ENCODE measurements at regions not wholly inside any gene's neighbourhood (a gene's known extent, or its start where the extent isn't known, plus 50 kb on each side); places are given as distances from the start of the nearest gene placed in this dataset.
"Not testable (repeated sequence)": the region's sequence is repeated elsewhere in the genome, so short reads cannot be mapped to it uniquely, and the experiment has no call there.

GRCh38 chr1:99361406-99361805 is 97.1 kb downstream of the PLPPR4 start:
- Mint-ChIP-seq H3K36me3 (no peaks in the 10 kb centered on the region), H3K9me3 (no peaks in the 10 kb centered on the region), H3K27me3 (no peaks in the 10 kb centered on the region)

DNA sequence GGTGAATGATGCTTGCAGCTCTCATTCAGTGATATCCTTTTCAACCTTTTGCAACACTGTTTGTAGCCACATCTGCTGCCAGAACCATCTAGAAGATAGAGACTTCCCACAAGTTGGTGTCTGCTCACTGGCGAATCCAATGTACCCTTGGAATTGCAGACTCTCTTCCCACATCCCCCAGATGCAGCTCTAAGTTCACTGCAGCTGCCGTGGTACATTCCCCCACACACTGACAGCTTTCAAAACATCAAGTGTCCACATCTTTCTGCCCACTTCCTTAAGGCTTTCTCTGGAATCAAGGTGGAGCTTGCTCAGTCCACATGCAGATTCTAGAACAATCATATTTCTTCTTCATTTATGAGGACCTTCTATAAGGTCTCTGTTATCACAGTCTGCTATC is 99.2 kb downstream of the PLPPR4 start:
- CTCF ChIA-PET: no interaction called here
- H3K9me3 Mint-ChIP-seq: no peaks in the 10 kb centered on the region
- H3K4me3 Mint-ChIP-seq: no peak overlapping the region
- DNase-seq: no peak
- H3K36me3 Mint-ChIP-seq: no peaks in the 10 kb centered on the region
- no peaks in the 10 kb centered on the region for H3K4me1 Mint-ChIP-seq
- no peaks in the 10 kb centered on the region for H3K27me3 Mint-ChIP-seq
- no peak overlapping the region for H3K27ac Mint-ChIP-seq

More at GRCh38 chr1:99361406-99361805, 97.1 kb downstream of the PLPPR4 start:
- H3K4me3 Mint-ChIP-seq: no peak overlapping the region
- H3K4me1 Mint-ChIP-seq: no peaks in the 10 kb centered on the region
- no peak for DNase-seq
- CTCF ChIA-PET: no interaction called here
- H3K27ac Mint-ChIP-seq: no peak overlapping the region

GRCh38 chr1:99365141-99365540 is 100.8 kb downstream of the PLPPR4 start:
- Mint-ChIP-seq H3K4me1 (no peaks in the 10 kb centered on the region), H3K9me3 (no peaks in the 10 kb centered on the region), H3K27me3 (peaks cover 6% of the 10 kb centered on the region), H3K4me3 (no peak overlapping the region), H3K27ac (no peak overlapping the region), H3K36me3 (no peaks in the 10 kb centered on the region)
- DNase-seq: no peak
- CTCF ChIA-PET: interaction anchor here (1.0 kb wide), 1 partner anchor 184 kb away, joined by 4 read pairs; no protein-coding TSS in a partner anchor

DNA sequence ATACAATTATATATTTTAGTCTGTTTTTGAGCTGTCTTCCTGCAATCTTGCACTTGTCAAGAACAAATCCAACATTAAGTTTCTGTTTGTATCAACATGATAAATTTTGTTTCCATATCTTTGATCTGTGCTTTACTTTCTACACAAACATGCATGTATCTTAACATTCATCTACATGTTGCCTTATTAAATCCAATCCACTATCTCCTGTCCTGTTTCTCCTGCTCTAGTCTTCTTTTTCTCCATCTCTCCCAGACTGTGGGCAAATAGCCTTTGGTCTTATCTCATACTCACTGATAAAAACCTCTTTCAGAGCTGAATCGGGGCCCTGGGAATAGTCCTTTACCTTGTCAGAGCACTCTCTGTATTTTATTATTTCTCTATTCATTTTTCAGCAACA is 101.3 kb downstream of the PLPPR4 start:
- Mint-ChIP-seq H3K4me1 (no peaks in the 10 kb centered on the region), H3K9me3 (no peaks in the 10 kb centered on the region), H3K27me3 (peaks cover 6% of the 10 kb centered on the region), H3K4me3 (no peak overlapping the region), H3K27ac (no peak overlapping the region), H3K36me3 (no peaks in the 10 kb centered on the region)
- CTCF ChIA-PET: interaction anchor here (1.0 kb wide), 1 partner anchor 185 kb away, joined by 4 read pairs; no protein-coding TSS in a partner anchor
- DNase-seq: no peak

GRCh38 chr1:99369154-99369553 is 104.9 kb downstream of the PLPPR4 start:
- Mint-ChIP-seq H3K27me3 (peaks cover 6% of the 10 kb centered on the region), H3K36me3 (no peaks in the 10 kb centered on the region), H3K27ac (no peak overlapping the region), H3K9me3 (no peaks in the 10 kb centered on the region), H3K4me3 (no peak overlapping the region), H3K4me1 (no peaks in the 10 kb centered on the region)
- DNase-seq: no peak
- CTCF ChIA-PET: no interaction called here

- DNase-seq: no peak
- Mint-ChIP-seq H3K27ac (no peak overlapping the region), H3K4me1 (no peaks in the 10 kb centered on the region), H3K27me3 (peaks cover 6% of the 10 kb centered on the region), H3K4me3 (no peak overlapping the region), H3K36me3 (no peaks in the 10 kb centered on the region), H3K9me3 (no peaks in the 10 kb centered on the region)
- CTCF ChIA-PET: no interaction called here
Observed at GRCh38 chr1:99370476-99370875, 106.2 kb downstream of the PLPPR4 start.

DNA sequence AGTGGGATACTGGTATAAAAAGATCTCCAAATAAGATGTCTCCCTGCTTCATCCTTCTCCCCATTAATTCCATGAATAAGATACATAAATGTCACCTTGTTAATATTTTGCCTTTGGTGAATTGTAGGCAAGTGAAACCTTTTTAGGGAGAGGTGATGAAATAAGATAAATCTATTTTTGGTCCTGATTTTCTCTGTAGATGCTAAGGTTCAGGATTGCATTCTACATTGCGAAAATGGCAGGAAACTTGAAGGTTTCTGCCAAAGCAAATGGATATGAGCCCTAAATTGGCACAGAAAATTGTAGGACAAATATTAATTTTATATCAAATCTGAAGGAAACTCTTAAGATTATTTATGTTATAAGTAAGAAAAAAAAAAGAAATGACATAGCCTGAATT is 107.1 kb downstream of the PLPPR4 start:
- H3K4me3 Mint-ChIP-seq: no peak overlapping the region
- no peaks in the 10 kb centered on the region for H3K36me3 Mint-ChIP-seq
- peaks cover 6% of the 10 kb centered on the region for H3K27me3 Mint-ChIP-seq
- no peaks in the 10 kb centered on the region for H3K9me3 Mint-ChIP-seq
- no peak overlapping the region for H3K27ac Mint-ChIP-seq
- CTCF ChIA-PET: no interaction called here
- no peaks in the 10 kb centered on the region for H3K4me1 Mint-ChIP-seq
- DNase-seq: no peak

- Mint-ChIP-seq H3K9me3 (no peaks in the 10 kb centered on the region), H3K27me3 (peaks cover under 1% of the 10 kb centered on the region), H3K27ac (no peak overlapping the region), H3K4me1 (no peaks in the 10 kb centered on the region), H3K36me3 (no peaks in the 10 kb centered on the region), H3K4me3 (no peak overlapping the region)
- CTCF ChIA-PET: no interaction called here
- DNase-seq: no peak
Observed at GRCh38 chr1:99374109-99374508, 109.8 kb downstream of the PLPPR4 start.

- DNase-seq, H3K4me1 Mint-ChIP-seq, H3K9me3 Mint-ChIP-seq, H3K36me3 Mint-ChIP-seq, CTCF ChIA-PET, H3K27me3 Mint-ChIP-seq, H3K27ac Mint-ChIP-seq, H3K4me3 Mint-ChIP-seq: not testable (repeated sequence)
Observed at GRCh38 chr1:99374693-99375092, 110.4 kb downstream of the PLPPR4 start.

GRCh38 chr1:99384021-99384420 is 119.7 kb downstream of the PLPPR4 start:
- CTCF ChIA-PET: no interaction called here
- DNase-seq: no peak
- Mint-ChIP-seq H3K27ac (no peak overlapping the region), H3K36me3 (no peaks in the 10 kb centered on the region), H3K27me3 (no peaks in the 10 kb centered on the region), H3K4me1 (no peaks in the 10 kb centered on the region), H3K9me3 (no peaks in the 10 kb centered on the region), H3K4me3 (no peak overlapping the region)

- no peaks in the 10 kb centered on the region for H3K27me3 Mint-ChIP-seq
- DNase-seq: no peak
- H3K4me1 Mint-ChIP-seq: no peaks in the 10 kb centered on the region
- no peaks in the 10 kb centered on the region for H3K9me3 Mint-ChIP-seq
- H3K4me3 Mint-ChIP-seq: no peak overlapping the region
- no peak overlapping the region for H3K27ac Mint-ChIP-seq
- no peaks in the 10 kb centered on the region for H3K36me3 Mint-ChIP-seq
- CTCF ChIA-PET: no interaction called here
Observed at GRCh38 chr1:99385852-99386251, 121.6 kb downstream of the PLPPR4 start.

DNA sequence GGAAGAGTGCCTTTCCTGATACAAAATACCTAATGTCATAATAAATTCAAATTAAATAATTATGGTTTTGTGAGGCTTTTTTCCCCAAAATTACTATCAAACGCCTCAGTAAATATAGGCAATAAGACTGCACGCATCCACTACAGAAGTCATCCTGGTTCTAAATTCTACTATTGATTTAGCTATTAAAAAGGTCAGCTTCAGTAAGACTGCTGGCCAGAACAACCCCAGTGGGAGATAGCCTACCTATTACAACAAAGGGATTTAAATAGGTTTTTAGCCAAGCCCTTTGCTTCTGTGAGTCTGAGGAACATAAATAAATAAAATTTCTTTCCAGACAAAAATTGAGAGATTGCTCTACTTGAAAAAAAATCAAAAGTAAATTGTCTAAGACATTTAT is 132.1 kb downstream of the PLPPR4 start:
- Mint-ChIP-seq H3K4me3 (no peak overlapping the region), H3K36me3 (no peaks in the 10 kb centered on the region), H3K27me3 (no peaks in the 10 kb centered on the region), H3K9me3 (peaks cover 1% of the 10 kb centered on the region), H3K4me1 (no peaks in the 10 kb centered on the region), H3K27ac (no peak overlapping the region)
- DNase-seq: no peak
- CTCF ChIA-PET: no interaction called here

DNA sequence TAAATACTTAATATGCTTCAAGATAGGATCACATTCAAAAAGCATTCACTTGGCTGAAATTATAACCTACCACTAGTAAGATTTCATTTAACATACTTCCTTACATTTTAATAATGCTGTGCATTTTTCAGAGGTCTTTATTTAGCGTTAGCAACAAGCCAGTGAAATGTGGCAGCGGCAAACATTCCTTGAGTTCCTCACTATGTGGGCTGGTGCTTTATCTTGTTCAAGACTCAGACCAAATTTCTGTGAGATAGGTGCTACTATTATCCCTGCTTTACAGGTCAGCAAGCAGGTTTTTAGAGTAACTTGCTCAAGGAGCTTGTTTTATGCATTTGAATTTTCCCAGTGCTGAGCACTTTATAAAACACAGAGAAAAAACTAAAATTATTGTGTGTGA is 132.7 kb downstream of the PLPPR4 start:
- H3K27ac Mint-ChIP-seq: no peak overlapping the region
- peaks cover 1% of the 10 kb centered on the region for H3K9me3 Mint-ChIP-seq
- H3K4me3 Mint-ChIP-seq: no peak overlapping the region
- DNase-seq: no peak
- CTCF ChIA-PET: no interaction called here
- no peaks in the 10 kb centered on the region for H3K4me1 Mint-ChIP-seq
- H3K36me3 Mint-ChIP-seq: no peaks in the 10 kb centered on the region
- no peaks in the 10 kb centered on the region for H3K27me3 Mint-ChIP-seq

- peaks cover 1% of the 10 kb centered on the region for H3K9me3 Mint-ChIP-seq
- CTCF ChIA-PET: no interaction called here
- H3K4me3 Mint-ChIP-seq: no peak overlapping the region
- no peaks in the 10 kb centered on the region for H3K4me1 Mint-ChIP-seq
- H3K27me3 Mint-ChIP-seq: no peaks in the 10 kb centered on the region
- DNase-seq: no peak
- no peaks in the 10 kb centered on the region for H3K36me3 Mint-ChIP-seq
- H3K27ac Mint-ChIP-seq: no peak overlapping the region
Observed at GRCh38 chr1:99397863-99398262, 133.6 kb downstream of the PLPPR4 start.

GRCh38 chr1:99401556-99401955 is 137.3 kb downstream of the PLPPR4 start:
- H3K36me3 Mint-ChIP-seq, H3K27ac Mint-ChIP-seq, DNase-seq: not testable (repeated sequence)

GRCh38 chr1:99404399-99404798 is 140.1 kb downstream of the PLPPR4 start:
- H3K9me3 Mint-ChIP-seq, H3K4me1 Mint-ChIP-seq, H3K27me3 Mint-ChIP-seq, DNase-seq, CTCF ChIA-PET, H3K36me3 Mint-ChIP-seq, H3K4me3 Mint-ChIP-seq, H3K27ac Mint-ChIP-seq: not testable (repeated sequence)

More at GRCh38 chr1:99401556-99401955, 137.3 kb downstream of the PLPPR4 start:
- H3K9me3 Mint-ChIP-seq, H3K27me3 Mint-ChIP-seq, H3K4me3 Mint-ChIP-seq, H3K4me1 Mint-ChIP-seq, CTCF ChIA-PET: not testable (repeated sequence)
